ENCODE measurements at regions not wholly inside any gene's neighbourhood (a gene's known extent, or its start where the extent isn't known, plus 50 kb on each side); places are given as distances from the start of the nearest gene placed in this dataset.
A peak's percentile ranks its signal among the peaks of the same experiment; 100 is the strongest.

- Histone ChIP-seq H3K9ac (ENCODE audit: insufficient read depth, low read length) (no peak overlapping the region), H3K4me1 (ENCODE audit: control insufficient read depth, extremely low read depth, insufficient read depth, low read length) (no peaks in the 10 kb centered on the region), H2AFZ (ENCODE audit: low read length) (no peak overlapping the region), H3K27me3 (ENCODE audit: control insufficient read depth, insufficient read depth, low read length) (no peaks in the 10 kb centered on the region), H3K4me3 (replicated peaks in 1 of 4; ENCODE audit: control extremely low read depth in 1 of 4, insufficient read depth in 1 of 4, low read depth in 3 of 4, low read length in 4 of 4) (no peak overlapping the region), H4K20me1 (ENCODE audit: control insufficient read depth, extremely low read depth, insufficient read depth, low read length) (no peaks in the 10 kb centered on the region), H3K4me2 (ENCODE audit: extremely low read depth, insufficient read depth, low read length) (no peak overlapping the region), H3K9me3 (ENCODE audit: control insufficient read depth, insufficient read depth, low read depth, low read length) (no peaks in the 10 kb centered on the region), H3K79me2 (ENCODE audit: control insufficient read depth, insufficient read depth, low read length) (no peaks in the 10 kb centered on the region), H3K27ac (ENCODE audit: insufficient read depth, low read length) (no peak overlapping the region), H3K36me3 (ENCODE audit: control insufficient read depth, insufficient read depth, low read length) (no peaks in the 10 kb centered on the region)
- no peak for DNase-seq (ENCODE audit: low read depth in 2 of 2)
- TF ChIP-seq EZH2 (IDR thresholded peaks at IDR 0.05; ENCODE audit: low read length, missing control alignments) = no peak
- TF ChIP-seq, protein P1, sequence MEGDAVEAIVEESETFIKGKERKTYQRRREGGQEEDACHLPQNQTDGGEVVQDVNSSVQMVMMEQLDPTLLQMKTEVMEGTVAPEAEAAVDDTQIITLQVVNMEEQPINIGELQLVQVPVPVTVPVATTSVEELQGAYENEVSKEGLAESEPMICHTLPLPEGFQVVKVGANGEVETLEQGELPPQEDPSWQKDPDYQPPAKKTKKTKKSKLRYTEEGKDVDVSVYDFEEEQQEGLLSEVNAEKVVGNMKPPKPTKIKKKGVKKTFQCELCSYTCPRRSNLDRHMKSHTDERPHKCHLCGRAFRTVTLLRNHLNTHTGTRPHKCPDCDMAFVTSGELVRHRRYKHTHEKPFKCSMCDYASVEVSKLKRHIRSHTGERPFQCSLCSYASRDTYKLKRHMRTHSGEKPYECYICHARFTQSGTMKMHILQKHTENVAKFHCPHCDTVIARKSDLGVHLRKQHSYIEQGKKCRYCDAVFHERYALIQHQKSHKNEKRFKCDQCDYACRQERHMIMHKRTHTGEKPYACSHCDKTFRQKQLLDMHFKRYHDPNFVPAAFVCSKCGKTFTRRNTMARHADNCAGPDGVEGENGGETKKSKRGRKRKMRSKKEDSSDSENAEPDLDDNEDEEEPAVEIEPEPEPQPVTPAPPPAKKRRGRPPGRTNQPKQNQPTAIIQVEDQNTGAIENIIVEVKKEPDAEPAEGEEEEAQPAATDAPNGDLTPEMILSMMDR (conservative IDR thresholded peaks at IDR 0.05 in 1 of 2, IDR thresholded peaks at IDR 0.05 in 1 of 2; ENCODE audit: low read depth in 1 of 2, low read length in 2 of 2) = no peak
Observed at GRCh38 chr3:159074756-159075701, 273.2 kb downstream of the MFSD1 start.

GRCh38 chr3:159077860-159078259 is 276.0 kb downstream of the MFSD1 start:
- no peaks in the 10 kb centered on the region for H3K27me3 ChIP-seq (ENCODE audit: control insufficient read depth, insufficient read depth, low read length)
- H4K20me1 ChIP-seq (ENCODE audit: control insufficient read depth, extremely low read depth, insufficient read depth, low read length) = no peaks in the 10 kb centered on the region
- no peaks in the 10 kb centered on the region for H3K9me3 ChIP-seq (ENCODE audit: control insufficient read depth, insufficient read depth, low read depth, low read length)
- H3K4me1 ChIP-seq (ENCODE audit: control insufficient read depth, extremely low read depth, insufficient read depth, low read length) = no peaks in the 10 kb centered on the region
- no peak overlapping the region for H3K9ac ChIP-seq (ENCODE audit: insufficient read depth, low read length)
- DNase-seq (ENCODE audit: low read depth in 2 of 2) = peak in 1 of 2 donors; percentile 93
- H3K79me2 ChIP-seq (ENCODE audit: control insufficient read depth, insufficient read depth, low read length) = no peaks in the 10 kb centered on the region
- TF ChIP-seq, protein P1 (conservative IDR thresholded peaks at IDR 0.05 in 1 of 2, IDR thresholded peaks at IDR 0.05 in 1 of 2; ENCODE audit: low read depth in 1 of 2, low read length in 2 of 2) = no peak
- no peak for TF ChIP-seq EZH2 (IDR thresholded peaks at IDR 0.05; ENCODE audit: low read length, missing control alignments)
- no peak overlapping the region for H3K27ac ChIP-seq (ENCODE audit: insufficient read depth, low read length)
- H3K36me3 ChIP-seq (ENCODE audit: control insufficient read depth, insufficient read depth, low read length) = no peaks in the 10 kb centered on the region
- H2AFZ ChIP-seq (ENCODE audit: low read length) = no peak overlapping the region
- H3K4me3 ChIP-seq (replicated peaks in 1 of 4; ENCODE audit: control extremely low read depth in 1 of 4, insufficient read depth in 1 of 4, low read depth in 3 of 4, low read length in 4 of 4) = no peak overlapping the region
- H3K4me2 ChIP-seq (ENCODE audit: extremely low read depth, insufficient read depth, low read length) = no peak overlapping the region

- no peaks in the 10 kb centered on the region for H3K36me3 ChIP-seq (ENCODE audit: control insufficient read depth, insufficient read depth, low read length)
- DNase-seq (ENCODE audit: low read depth in 2 of 2) = peak in 1 of 2 donors; percentile 43
- H3K27me3 ChIP-seq (ENCODE audit: control insufficient read depth, insufficient read depth, low read length) = no peaks in the 10 kb centered on the region
- no peaks in the 10 kb centered on the region for H4K20me1 ChIP-seq (ENCODE audit: control insufficient read depth, extremely low read depth, insufficient read depth, low read length)
- no peak overlapping the region for H3K4me3 ChIP-seq (replicated peaks in 1 of 4; ENCODE audit: control extremely low read depth in 1 of 4, insufficient read depth in 1 of 4, low read depth in 3 of 4, low read length in 4 of 4)
- no peaks in the 10 kb centered on the region for H3K4me1 ChIP-seq (ENCODE audit: control insufficient read depth, extremely low read depth, insufficient read depth, low read length)
- no peak for TF ChIP-seq EZH2 (IDR thresholded peaks at IDR 0.05; ENCODE audit: low read length, missing control alignments)
- TF ChIP-seq, protein P1 (conservative IDR thresholded peaks at IDR 0.05 in 1 of 2, IDR thresholded peaks at IDR 0.05 in 1 of 2; ENCODE audit: low read depth in 1 of 2, low read length in 2 of 2) = no peak
- H3K9me3 ChIP-seq (ENCODE audit: control insufficient read depth, insufficient read depth, low read depth, low read length) = no peaks in the 10 kb centered on the region
- no peaks in the 10 kb centered on the region for H3K79me2 ChIP-seq (ENCODE audit: control insufficient read depth, insufficient read depth, low read length)
- H3K27ac ChIP-seq (ENCODE audit: insufficient read depth, low read length) = no peak overlapping the region
- H3K9ac ChIP-seq (ENCODE audit: insufficient read depth, low read length) = no peak overlapping the region
- H2AFZ ChIP-seq (ENCODE audit: low read length) = no peak overlapping the region
- H3K4me2 ChIP-seq (ENCODE audit: extremely low read depth, insufficient read depth, low read length) = no peak overlapping the region
Observed at GRCh38 chr3:159080256-159080655, 278.4 kb downstream of the MFSD1 start.
